Endometrium (tissue), 2 donors: ENCODE measurements at regions not wholly inside any gene's neighbourhood (a gene's known extent, or its start where the extent isn't known, plus 50 kb on each side); places are given as distances from the start of the nearest gene placed in this dataset.

Source experiments
- FAIRE-seq: peaks from 2 replicates; lab custom pipeline; 2012; peaks lifted over from hg19 to GRCh38; lab: Jason Lieb, UNC
- donor health status: control.
- donor health status: control.

DNA sequence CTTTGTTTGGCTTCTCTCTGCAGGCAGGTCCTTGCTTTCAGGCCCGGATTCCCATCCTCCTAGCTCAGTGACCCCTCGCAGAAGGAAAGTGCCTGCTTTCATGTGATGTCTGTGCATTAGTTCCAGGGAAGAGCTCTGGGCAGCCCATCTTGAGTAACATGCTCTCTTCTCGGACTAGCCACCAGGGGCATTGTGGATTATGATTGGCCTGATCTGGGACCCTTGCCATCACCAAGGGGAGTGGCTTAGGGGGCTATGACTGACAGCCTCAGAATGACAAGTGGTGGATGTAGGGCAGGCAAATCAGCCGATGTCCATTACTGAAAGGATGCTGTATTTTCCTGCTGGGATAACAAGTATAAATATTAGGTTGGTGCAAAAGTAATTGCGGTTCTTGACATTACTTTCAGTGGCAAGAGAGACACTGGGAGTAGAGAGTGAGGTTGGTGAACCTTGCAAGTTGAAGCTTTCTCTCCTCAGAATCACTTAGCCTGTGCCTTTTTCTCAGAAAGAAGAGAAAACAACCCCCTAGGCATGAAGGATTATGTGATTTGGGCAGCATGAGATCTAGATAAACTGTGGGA lies 71.5 kb upstream of the MPHOSPH6 start:
- FAIRE-seq: no peak

DNA sequence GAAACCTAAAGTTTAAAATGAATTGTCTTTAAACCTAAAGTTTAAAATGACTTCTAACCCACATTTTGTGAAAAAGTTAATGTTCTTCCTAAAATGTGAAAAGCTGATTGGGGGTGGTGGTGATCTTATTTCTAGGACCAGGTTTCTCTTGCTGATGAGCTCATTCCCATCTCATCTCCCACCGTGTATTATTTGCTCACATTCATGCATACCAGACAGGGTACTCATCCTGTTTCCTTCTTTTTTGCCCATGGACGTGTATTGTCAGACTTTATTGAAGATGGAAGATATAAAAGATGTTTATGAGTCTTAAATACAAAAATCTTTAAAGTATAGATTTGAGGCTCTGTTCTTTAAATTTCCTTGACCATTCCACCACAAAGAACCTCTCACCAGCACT lies 70.1 kb upstream of the MPHOSPH6 start:
- no peak for FAIRE-seq

DNA sequence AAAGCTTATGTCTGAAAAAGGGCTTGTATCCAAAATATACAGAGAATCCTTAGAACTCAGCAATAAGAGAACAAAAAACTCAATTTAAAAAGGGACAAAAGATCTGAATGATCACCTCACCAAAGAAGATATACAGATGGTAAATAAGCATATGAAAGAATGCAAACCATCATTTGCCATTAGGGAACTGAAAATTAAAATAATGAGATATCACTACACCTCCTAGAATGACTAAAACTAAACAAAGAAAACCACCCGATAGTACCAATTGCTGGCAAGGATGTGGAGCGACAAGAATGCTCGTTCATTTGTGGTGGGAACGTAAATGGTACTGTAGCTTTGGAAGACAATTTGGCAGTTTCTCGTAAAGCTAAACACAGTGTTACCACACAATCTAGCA lies 66.9 kb upstream of the MPHOSPH6 start:
- FAIRE-seq: no peak

DNA sequence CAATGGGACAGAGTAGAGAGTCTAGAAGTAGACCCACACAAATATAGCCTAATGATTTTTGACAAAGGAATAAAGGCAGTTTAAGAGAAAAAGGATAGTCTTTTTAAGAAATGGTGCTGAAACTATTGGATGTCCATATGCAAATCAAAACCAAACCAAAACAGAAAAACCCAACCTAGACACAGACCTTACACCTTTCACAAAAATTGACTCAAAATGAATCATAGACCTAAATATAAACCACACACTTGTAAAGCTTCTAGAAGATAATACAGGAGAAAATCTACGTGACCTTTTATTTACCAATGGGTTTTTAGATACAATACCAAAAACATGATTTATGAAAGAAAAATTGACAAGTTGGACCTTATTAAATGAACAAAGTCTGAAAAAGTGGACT lies 66.4 kb upstream of the MPHOSPH6 start:
- FAIRE-seq: no peak

DNA sequence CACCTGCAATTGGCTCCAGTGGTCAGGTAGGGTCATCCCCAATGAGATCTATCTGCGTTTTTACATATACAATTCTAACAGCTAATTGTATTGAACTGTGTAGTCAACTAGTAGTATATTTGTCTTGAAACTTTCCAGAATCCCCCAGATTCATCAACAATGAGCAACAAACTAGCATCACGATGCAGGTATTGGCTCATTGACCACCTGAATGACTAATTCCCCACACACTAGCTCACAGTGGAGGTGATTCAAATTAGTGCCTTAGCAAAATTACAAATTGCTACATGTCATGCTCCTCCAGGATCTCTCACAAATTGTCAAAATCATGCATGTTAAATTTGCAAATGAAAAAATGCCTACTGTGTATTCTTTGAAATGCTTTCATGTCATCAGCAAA lies 62.8 kb upstream of the MPHOSPH6 start:
- no peak for FAIRE-seq

DNA sequence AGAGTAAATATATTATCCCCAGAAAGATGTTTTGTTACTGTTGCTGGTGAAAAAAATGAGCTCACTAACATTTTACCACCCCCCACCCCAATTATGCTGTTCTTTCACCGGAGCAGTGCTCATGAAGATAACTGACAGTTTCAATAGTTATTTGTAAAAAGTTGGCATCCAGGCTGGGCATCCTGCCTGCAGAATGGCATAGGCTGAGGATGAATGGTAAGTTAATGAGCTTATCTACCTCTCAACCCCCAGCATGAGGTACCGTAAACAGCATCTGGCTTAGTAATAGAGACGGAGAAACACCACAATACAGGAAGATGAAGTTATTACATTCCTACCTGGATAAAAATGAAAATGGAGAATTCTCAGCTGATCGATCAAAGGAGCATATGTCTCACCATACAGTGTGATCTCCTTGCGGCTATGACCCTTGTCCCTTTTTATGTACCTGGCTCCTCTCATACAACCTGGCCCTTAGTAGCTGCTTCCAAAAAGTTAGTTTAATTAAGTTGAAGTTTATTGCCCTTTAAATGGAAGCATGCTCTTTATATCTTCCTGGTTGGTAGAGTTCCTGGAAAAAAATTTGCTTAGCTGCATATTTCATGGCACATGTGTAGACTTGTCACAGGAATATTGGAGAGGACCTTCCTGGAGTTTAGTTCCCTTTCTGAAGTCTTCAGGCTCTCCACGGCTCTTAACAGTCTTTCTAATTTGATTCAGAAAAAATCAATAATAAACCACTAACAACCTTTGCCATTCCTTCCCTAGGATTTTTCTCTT lies 61.2 kb upstream of the MPHOSPH6 start:
- no peak for FAIRE-seq

DNA sequence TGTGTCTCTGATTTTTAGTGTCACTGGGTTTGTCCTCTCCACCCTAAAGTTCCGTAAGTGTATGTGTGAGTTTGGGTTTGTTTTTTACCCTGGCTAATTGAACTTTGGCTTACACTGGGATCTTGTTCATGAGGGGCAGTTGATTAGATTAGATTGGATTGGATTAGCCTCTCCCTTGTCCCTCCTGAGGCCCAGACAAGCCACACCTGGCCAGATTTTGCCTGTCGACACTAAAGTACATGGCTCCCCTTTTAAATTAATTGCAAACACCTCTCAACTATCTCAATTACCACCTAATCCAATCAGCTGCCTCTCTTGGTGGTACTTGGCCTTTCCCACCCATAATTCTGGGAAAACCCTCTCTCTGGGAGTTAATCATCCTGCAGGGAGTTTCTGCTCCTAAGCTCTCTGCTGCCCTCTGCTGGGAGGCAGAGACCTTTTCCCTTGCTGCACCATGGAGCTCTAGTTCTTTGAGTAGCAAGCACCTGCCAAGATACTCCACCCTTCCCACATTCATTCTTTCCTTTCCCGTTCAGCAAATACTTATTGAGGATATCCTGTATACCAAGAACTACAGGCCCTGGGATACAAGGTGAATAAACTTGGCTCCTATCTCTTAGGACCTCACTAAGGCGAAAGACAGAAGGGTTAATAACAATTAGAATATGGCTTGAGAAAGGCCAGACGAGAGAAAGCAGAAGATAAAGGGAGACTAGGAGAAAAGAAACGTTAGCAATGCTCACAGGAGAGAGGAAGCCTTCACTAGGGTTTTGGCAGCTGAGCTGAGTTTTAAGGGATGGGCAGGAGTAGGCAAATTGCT lies 60.0 kb upstream of the MPHOSPH6 start:
- FAIRE-seq: no peak

DNA sequence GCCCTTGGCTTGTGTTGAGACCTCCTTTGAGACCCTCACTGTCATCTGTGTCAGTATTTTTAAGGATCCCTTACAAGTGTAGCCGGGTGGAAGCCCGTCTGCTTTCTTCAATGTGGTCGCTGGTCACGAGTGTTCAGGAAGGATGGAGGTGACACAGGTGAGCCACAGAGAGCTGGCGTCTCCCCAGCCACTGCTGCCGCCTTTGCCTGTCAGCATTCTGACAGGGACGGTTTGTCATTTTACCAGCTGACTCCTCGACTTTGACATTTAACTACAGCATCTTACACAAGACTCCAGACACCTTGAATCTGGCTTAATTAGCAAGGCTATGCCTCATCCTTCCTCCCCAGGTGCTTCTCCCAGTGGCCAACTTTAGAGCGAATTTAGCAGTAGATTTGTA lies 56.3 kb upstream of the MPHOSPH6 start:
- FAIRE-seq: no peak

DNA sequence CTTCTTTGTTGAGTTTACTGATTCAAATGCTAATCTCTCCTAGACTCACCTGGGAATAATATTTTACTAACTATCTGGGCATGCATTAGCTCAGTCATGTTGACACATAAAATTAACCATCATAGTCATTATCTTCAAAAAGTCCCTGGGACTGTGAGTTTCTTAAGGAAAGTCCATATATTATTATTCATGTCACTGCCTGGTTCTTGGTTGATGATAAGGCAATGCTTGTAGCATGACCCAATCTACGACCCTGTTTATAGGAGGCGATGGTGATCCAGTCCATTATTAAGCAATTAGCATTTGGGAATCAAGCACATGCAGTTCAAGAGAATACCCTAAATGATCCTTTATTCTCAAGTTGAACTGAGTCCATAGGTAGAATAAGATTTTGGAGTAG lies 54.8 kb upstream of the MPHOSPH6 start:
- no peak for FAIRE-seq

DNA sequence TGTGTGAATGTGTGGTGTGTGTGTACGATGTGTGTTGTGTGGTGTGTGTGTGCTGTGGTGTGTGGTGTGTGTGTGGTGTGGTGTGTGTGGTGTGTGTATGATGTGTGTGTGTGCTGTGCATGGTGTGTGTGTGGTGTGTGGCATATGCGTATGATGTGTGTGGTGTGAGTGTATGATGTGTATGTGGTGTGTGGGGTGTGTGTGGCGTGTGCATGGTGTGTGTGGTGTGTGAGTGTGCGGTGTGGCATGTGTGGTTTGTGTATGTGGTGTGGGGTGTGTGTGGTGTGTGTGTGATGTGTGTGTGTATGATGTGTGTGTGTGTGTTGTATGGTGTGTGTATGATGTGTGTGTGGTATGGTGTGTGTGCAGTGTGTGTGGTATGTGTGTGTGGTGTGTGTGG lies 50.5 kb upstream of the MPHOSPH6 start:
- FAIRE-seq: no peak
